Small intestine (tissue), 7 donors: ENCODE measurements at regions not wholly inside any gene's neighbourhood (a gene's known extent, or its start where the extent isn't known, plus 50 kb on each side); places are given as distances from the start of the nearest gene placed in this dataset.

ENCODE experiments used
- DNase-seq, 2 donors: peaks; one replicate each; pipeline versions ENCODE4 v3.0.0 to v3.0.0-alpha.2; 2013
- FAIRE-seq: peaks from 2 replicates; lab custom pipeline; 2012; peaks lifted over from hg19 to GRCh38; lab: Jason Lieb, UNC
- H3K27ac ChIP-seq, 3 donors: one replicate each; pipeline ENCODE4 v1.5.1; 2013; ENCODE audit warnings: low read length in 2 of 3, mild to moderate bottlenecking in 2 of 3, control low read depth in 1 of 3, inconsistent platforms in 1 of 3, low read depth in 1 of 3, moderate library complexity in 1 of 3
- H3K27me3 ChIP-seq, 3 donors: one replicate each; pipeline ENCODE4 v1.6.1; 2013; ENCODE audit warnings: low read length in 3 of 3, inconsistent platforms in 1 of 3; ENCODE audit not compliant: control insufficient read depth in 3 of 3, insufficient read depth in 3 of 3
- H3K36me3 ChIP-seq, 3 donors: one replicate each; pipeline ENCODE4 v1.6.1; 2013; ENCODE audit warnings: low read length in 3 of 3, inconsistent platforms in 1 of 3, low read depth in 1 of 3, mild to moderate bottlenecking in 1 of 3, moderate library complexity in 1 of 3; ENCODE audit not compliant: control insufficient read depth in 3 of 3, insufficient read depth in 2 of 3
- H3K4me1 ChIP-seq, 3 donors: one replicate each; pipeline ENCODE4 v1.6.1; 2013; ENCODE audit warnings: low read length in 2 of 3, inconsistent platforms in 1 of 3, low read depth in 1 of 3, mild to moderate bottlenecking in 1 of 3, moderate library complexity in 1 of 3; ENCODE audit not compliant: control insufficient read depth in 3 of 3, insufficient read depth in 2 of 3
- H3K4me3 ChIP-seq, 3 donors: one replicate each; pipeline ENCODE4 v1.5.1; 2013; ENCODE audit warnings: low read length in 3 of 3, control low read depth in 1 of 3, inconsistent platforms in 1 of 3, low read depth in 1 of 3, mild to moderate bottlenecking in 1 of 3, moderate library complexity in 1 of 3
- H3K9me3 ChIP-seq, 2 donors: one replicate each; pipeline ENCODE4 v1.6.1; 2013; ENCODE audit warnings: low read depth in 1 of 2, low read length in 1 of 2; ENCODE audit not compliant: control insufficient read depth in 2 of 2, insufficient read depth in 1 of 2
- WGBS, 3 donors: extraction: QIAGEN DNeasy Blood & Tissue Kit; methylation state at CpG; one replicate each; pipeline ENCODE4 v1.1.7; 2013; 5-methylcytosine and 5-hydroxymethylcytosine counted together
- donor health status: healthy with polysubstance abuse.
- donor health status: control.
- donor health status: control.
- donor health status: Bipolar disorder and iron deficiency.
- donor health status: healthy.

- no peaks in the 10 kb centered on the region for H3K36me3 ChIP-seq
- no peak for FAIRE-seq
- 56 to 65% (median 58%) methylated on average over 6 of the region's 6 CpGs for WGBS, 3 donors
- DNase-seq, result no peak
- peaks cover 7 to 44% (median 11%) of the 10 kb centered on the region in 3 donors for H3K27me3 ChIP-seq
- no peak overlapping the region for H3K27ac ChIP-seq
- H3K4me1 ChIP-seq, result peaks cover 0 to 7% (median 0%) of the 10 kb centered on the region in 3 donors
- H3K9me3 ChIP-seq, result no peaks in the 10 kb centered on the region
- no peak overlapping the region for H3K4me3 ChIP-seq
Observed at GRCh38 chr5:155732587-155733376, 594.2 kb upstream of the SGCD start.

- Histone ChIP-seq H3K4me3 (no peak overlapping the region), H3K36me3 (no peaks in the 10 kb centered on the region), H3K27me3 (peaks cover 0 to 35% (median 7%) of the 10 kb centered on the region in 3 donors), H3K9me3 (no peaks in the 10 kb centered on the region), H3K27ac (no peak overlapping the region), H3K4me1 (peaks cover 0 to under 1% (median 0%) of the 10 kb centered on the region in 3 donors)
- DNase-seq (no peak), FAIRE-seq (peak; percentile 64)
- WGBS, 3 donors, result 55 to 83% (median 60%) methylated on average over 1 of the region's 1 CpG
Observed at GRCh38 chr5:155733935-155734334, 593.0 kb upstream of the SGCD start.

GRCh38 chr5:155735388-155735787 lies 591.6 kb upstream of the SGCD start:
- Histone ChIP-seq H3K27ac (no peak overlapping the region), H3K27me3 (peaks cover 0 to 21% (median 2%) of the 10 kb centered on the region in 3 donors), H3K4me1 (no peaks in the 10 kb centered on the region), H3K4me3 (no peak overlapping the region), H3K36me3 (no peaks in the 10 kb centered on the region), H3K9me3 (no peaks in the 10 kb centered on the region)
- no peak for DNase-seq
- 28 to 47% (median 33%) methylated on average over 2 of the region's 2 CpGs for WGBS, 3 donors
- no peak for FAIRE-seq

GRCh38 chr5:155738616-155739015 lies 588.3 kb upstream of the SGCD start:
- Histone ChIP-seq H3K4me1 (no peaks in the 10 kb centered on the region), H3K36me3 (no peaks in the 10 kb centered on the region), H3K27me3 (no peaks in the 10 kb centered on the region), H3K27ac (no peak overlapping the region), H3K9me3 (peaks cover 0 to under 1% of the 10 kb centered on the region in 2 donors), H3K4me3 (no peak overlapping the region)
- DNase-seq (no peak), FAIRE-seq (no peak)
- WGBS, 3 donors, result 82 to 89% (median 84%) methylated on average over 2 of the region's 2 CpGs

GRCh38 chr5:155746367-155747038 lies 580.5 kb upstream of the SGCD start:
- no peak overlapping the region for H3K27ac ChIP-seq
- no peak overlapping the region for H3K4me3 ChIP-seq
- DNase-seq (no peak), FAIRE-seq (no peak)
- H3K27me3 ChIP-seq, result no peaks in the 10 kb centered on the region
- H3K36me3 ChIP-seq, result no peaks in the 10 kb centered on the region
- H3K9me3 ChIP-seq, result peaks cover 0 to 2% of the 10 kb centered on the region in 2 donors
- no peaks in the 10 kb centered on the region for H3K4me1 ChIP-seq
- 4 to 10% (median 5%) methylated on average over 1 of the region's 1 CpG for WGBS, 3 donors

GRCh38 chr5:155750101-155750500 lies 576.9 kb upstream of the SGCD start:
- Histone ChIP-seq H3K9me3 (no peaks in the 10 kb centered on the region), H3K4me1 (no peaks in the 10 kb centered on the region), H3K27ac (no peak overlapping the region), H3K4me3 (no peak overlapping the region), H3K36me3 (no peaks in the 10 kb centered on the region), H3K27me3 (no peaks in the 10 kb centered on the region)
- no peak for FAIRE-seq
- no peak for DNase-seq
- WGBS, 3 donors, result 22 to 38% (median 27%) methylated on average over 2 of the region's 2 CpGs

- no peak overlapping the region for H3K4me3 ChIP-seq
- FAIRE-seq, result no peak
Observed at GRCh38 chr5:155750571-155750970, 576.4 kb upstream of the SGCD start.

GRCh38 chr5:155753943-155754581 lies 572.9 kb upstream of the SGCD start:
- H3K4me3 ChIP-seq, result no peak overlapping the region
- no peak overlapping the region for H3K27ac ChIP-seq
- H3K4me1 ChIP-seq, result no peaks in the 10 kb centered on the region
- no peaks in the 10 kb centered on the region for H3K36me3 ChIP-seq
- no peaks in the 10 kb centered on the region for H3K9me3 ChIP-seq
- DNase-seq (no peak), FAIRE-seq (no peak)
- H3K27me3 ChIP-seq, result no peaks in the 10 kb centered on the region
- 44 to 51% (median 47%) methylated on average over 3 of the region's 3 CpGs for WGBS, 3 donors

More at GRCh38 chr5:155750571-155750970, 576.4 kb upstream of the SGCD start:
- DNase-seq, result no peak
- Histone ChIP-seq H3K27ac (no peak overlapping the region), H3K36me3 (no peaks in the 10 kb centered on the region), H3K9me3 (no peaks in the 10 kb centered on the region), H3K27me3 (no peaks in the 10 kb centered on the region), H3K4me1 (no peaks in the 10 kb centered on the region)
